ENCODE measurements at regions not wholly inside any gene's neighbourhood (a gene's known extent, or its start where the extent isn't known, plus 50 kb on each side); places are given as distances from the start of the nearest gene placed in this dataset.

- no peak overlapping the region for H3K27ac ChIP-seq
- no peak for DNase-seq
- WGBS, 2 experiments (ENCODE audit: low coverage in 1 of 2, low lambda C conversion rate in 2 of 2, missing lambda C conversion rate in 2 of 2) = 0 to 7% methylated on average over 1 of the region's 1 CpG
- no peaks in the 10 kb centered on the region for H3K4me1 ChIP-seq (ENCODE audit: insufficient read depth)
- H3K4me3 ChIP-seq = no peak overlapping the region
- no peaks in the 10 kb centered on the region for H3F3A ChIP-seq (ENCODE audit: insufficient read depth)
- no peaks in the 10 kb centered on the region for H3K27me3 ChIP-seq (replicated peaks; ENCODE audit: insufficient read depth)
- H3K9me2 ChIP-seq (ENCODE audit: insufficient read depth) = no peaks in the 10 kb centered on the region
- H2AFZ ChIP-seq = no peak overlapping the region
- TF ChIP-seq EZH2phosphoT487 (IDR thresholded peaks at IDR 0.05; ENCODE audit: insufficient read depth, low read depth) (no peak), EZH2 (IDR thresholded peaks at IDR 0.05; ENCODE audit: insufficient read depth, poor library complexity, severe bottlenecking) (no peak)
- no peaks in the 10 kb centered on the region for H3K79me2 ChIP-seq (ENCODE audit: insufficient read depth)
- H4K20me1 ChIP-seq (ENCODE audit: insufficient read depth) = no peaks in the 10 kb centered on the region
- H3K36me3 ChIP-seq (ENCODE audit: low read depth) = no peaks in the 10 kb centered on the region
- in situ Hi-C loops (cut with MboI) = no loop called here
- no peaks in the 10 kb centered on the region for H3K9me3 ChIP-seq (ENCODE audit: low read depth)
- no peak overlapping the region for H3K4me2 ChIP-seq (ENCODE audit: unreplicated experiment)
- no peak overlapping the region for H3K9ac ChIP-seq
Observed at GRCh38 chr3:83890039-83890762, 1068.6 kb upstream of the CADM2 start.

GRCh38 chr3:83890763-83891135 is 1068.0 kb upstream of the CADM2 start:
- no peaks in the 10 kb centered on the region for H3K9me2 ChIP-seq (ENCODE audit: insufficient read depth)

GRCh38 chr3:83894223-83894622 is 1064.6 kb upstream of the CADM2 start:
- no peaks in the 10 kb centered on the region for H3K27me3 ChIP-seq (replicated peaks; ENCODE audit: insufficient read depth)
- H3F3A ChIP-seq (ENCODE audit: insufficient read depth) = no peaks in the 10 kb centered on the region
- H4K20me1 ChIP-seq (ENCODE audit: insufficient read depth) = no peaks in the 10 kb centered on the region
- H3K9ac ChIP-seq = no peak overlapping the region
- TF ChIP-seq EZH2 (IDR thresholded peaks at IDR 0.05; ENCODE audit: insufficient read depth, poor library complexity, severe bottlenecking) (no peak), EZH2phosphoT487 (IDR thresholded peaks at IDR 0.05; ENCODE audit: insufficient read depth, low read depth) (no peak)
- H3K79me2 ChIP-seq (ENCODE audit: insufficient read depth) = no peaks in the 10 kb centered on the region
- 1 to 4% methylated on average over 2 of the region's 2 CpGs for WGBS, 2 experiments (ENCODE audit: low coverage in 1 of 2, low lambda C conversion rate in 2 of 2, missing lambda C conversion rate in 2 of 2)
- no peak overlapping the region for H3K27ac ChIP-seq
- no peaks in the 10 kb centered on the region for H3K4me1 ChIP-seq (ENCODE audit: insufficient read depth)
- H3K9me2 ChIP-seq (ENCODE audit: insufficient read depth) = no peaks in the 10 kb centered on the region
- no peak overlapping the region for H3K4me3 ChIP-seq
- H3K4me2 ChIP-seq (ENCODE audit: unreplicated experiment) = no peak overlapping the region
- no peak overlapping the region for H2AFZ ChIP-seq
- in situ Hi-C loops (cut with MboI) = no loop called here
- no peaks in the 10 kb centered on the region for H3K36me3 ChIP-seq (ENCODE audit: low read depth)
- H3K9me3 ChIP-seq (ENCODE audit: low read depth) = no peaks in the 10 kb centered on the region
- no peak for DNase-seq

More at GRCh38 chr3:83890763-83891135, 1068.0 kb upstream of the CADM2 start:
- H3K4me1 ChIP-seq (ENCODE audit: insufficient read depth) = no peaks in the 10 kb centered on the region
- H3K9ac ChIP-seq = no peak overlapping the region
- no peaks in the 10 kb centered on the region for H4K20me1 ChIP-seq (ENCODE audit: insufficient read depth)
- H3K79me2 ChIP-seq (ENCODE audit: insufficient read depth) = no peaks in the 10 kb centered on the region
- H3K4me2 ChIP-seq (ENCODE audit: unreplicated experiment) = no peak overlapping the region
- no peak overlapping the region for H2AFZ ChIP-seq
- TF ChIP-seq EZH2phosphoT487 (IDR thresholded peaks at IDR 0.05; ENCODE audit: insufficient read depth, low read depth) (no peak), EZH2 (IDR thresholded peaks at IDR 0.05; ENCODE audit: insufficient read depth, poor library complexity, severe bottlenecking) (no peak)
- DNase-seq = no peak
- H3K27me3 ChIP-seq (replicated peaks; ENCODE audit: insufficient read depth) = no peaks in the 10 kb centered on the region
- no peak overlapping the region for H3K4me3 ChIP-seq
- no peak overlapping the region for H3K27ac ChIP-seq
- no peaks in the 10 kb centered on the region for H3K9me3 ChIP-seq (ENCODE audit: low read depth)
- in situ Hi-C loops (cut with MboI) = no loop called here
- no peaks in the 10 kb centered on the region for H3F3A ChIP-seq (ENCODE audit: insufficient read depth)
- no peaks in the 10 kb centered on the region for H3K36me3 ChIP-seq (ENCODE audit: low read depth)
- 25 to 27% methylated on average over 2 of the region's 2 CpGs for WGBS, 2 experiments (ENCODE audit: low coverage in 1 of 2, low lambda C conversion rate in 2 of 2, missing lambda C conversion rate in 2 of 2)

- WGBS, 2 experiments (ENCODE audit: low coverage in 1 of 2, low lambda C conversion rate in 2 of 2, missing lambda C conversion rate in 2 of 2) = 0% methylated on average over 1 of the region's 1 CpG
- Histone ChIP-seq H3F3A (ENCODE audit: insufficient read depth) (no peaks in the 10 kb centered on the region), H3K27me3 (replicated peaks; ENCODE audit: insufficient read depth) (no peaks in the 10 kb centered on the region), H3K4me1 (ENCODE audit: insufficient read depth) (no peaks in the 10 kb centered on the region), H3K36me3 (ENCODE audit: low read depth) (no peaks in the 10 kb centered on the region), H3K4me2 (ENCODE audit: unreplicated experiment) (no peak overlapping the region), H3K9me3 (ENCODE audit: low read depth) (no peaks in the 10 kb centered on the region), H4K20me1 (ENCODE audit: insufficient read depth) (no peaks in the 10 kb centered on the region), H2AFZ (no peak overlapping the region), H3K9ac (no peak overlapping the region), H3K9me2 (ENCODE audit: insufficient read depth) (no peaks in the 10 kb centered on the region), H3K27ac (no peak overlapping the region), H3K79me2 (ENCODE audit: insufficient read depth) (no peaks in the 10 kb centered on the region), H3K4me3 (no peak overlapping the region)
- no peak for DNase-seq
- in situ Hi-C loops (cut with MboI) = no loop called here
- TF ChIP-seq EZH2phosphoT487 (IDR thresholded peaks at IDR 0.05; ENCODE audit: insufficient read depth, low read depth) = no peak
- no peak for TF ChIP-seq EZH2 (IDR thresholded peaks at IDR 0.05; ENCODE audit: insufficient read depth, poor library complexity, severe bottlenecking)
Observed at GRCh38 chr3:83895892-83896291, 1062.9 kb upstream of the CADM2 start.
